Renal cortex interstitium (tissue), 11 donors: ENCODE measurements at regions not wholly inside any gene's neighbourhood (a gene's known extent, or its start where the extent isn't known, plus 50 kb on each side); places are given as distances from the start of the nearest gene placed in this dataset.

Source experiments
- DNase-seq, 11 donors: peaks; one replicate each; pipeline ENCODE4 v3.0.0-alpha.2; 2013; ENCODE audit warnings: low read depth in 9 of 11, low spot score in 4 of 11; ENCODE audit errors: extremely low read depth in 1 of 11

DNA sequence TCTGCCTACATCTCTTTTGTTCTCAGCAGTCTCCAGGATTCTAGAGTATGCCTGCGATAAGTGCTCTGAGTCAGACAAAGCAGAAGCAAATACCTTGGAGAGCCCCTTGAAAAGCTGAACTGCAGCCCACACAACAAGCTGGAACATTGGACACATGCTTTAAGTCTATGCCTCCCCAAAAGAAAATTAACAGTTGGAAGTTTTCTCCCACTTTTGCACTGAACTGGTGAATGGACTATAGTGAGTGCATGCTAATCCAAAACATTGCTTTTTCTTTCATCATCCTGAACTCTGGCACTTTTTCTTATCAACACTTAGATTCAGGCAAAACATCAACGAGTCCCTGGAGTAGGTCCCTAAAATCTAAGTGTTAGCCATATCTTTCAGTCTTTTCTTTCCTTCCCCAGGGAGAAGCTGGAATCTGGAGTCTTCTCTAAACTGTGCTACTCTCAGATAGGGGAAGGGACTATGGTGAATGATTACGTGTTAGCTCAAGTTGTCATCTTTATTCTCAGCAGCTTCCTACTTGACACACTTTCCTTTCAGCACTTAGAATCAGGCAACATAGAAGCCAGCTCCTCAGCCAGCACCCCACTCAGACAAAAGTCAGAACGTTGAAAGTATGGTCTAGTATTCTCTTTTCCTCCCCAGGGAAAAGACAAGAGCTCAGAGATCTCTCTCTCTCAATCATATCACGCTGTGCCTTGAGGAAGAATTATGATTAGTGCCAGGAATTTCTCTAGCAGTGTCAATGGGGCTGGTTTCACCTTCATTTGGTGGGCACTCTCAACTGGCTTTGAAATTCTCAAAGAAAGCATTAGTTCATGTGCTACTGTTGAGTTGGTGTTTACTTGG is 811.0 kb upstream of the GJE1 start:
- no peak for DNase-seq

DNA sequence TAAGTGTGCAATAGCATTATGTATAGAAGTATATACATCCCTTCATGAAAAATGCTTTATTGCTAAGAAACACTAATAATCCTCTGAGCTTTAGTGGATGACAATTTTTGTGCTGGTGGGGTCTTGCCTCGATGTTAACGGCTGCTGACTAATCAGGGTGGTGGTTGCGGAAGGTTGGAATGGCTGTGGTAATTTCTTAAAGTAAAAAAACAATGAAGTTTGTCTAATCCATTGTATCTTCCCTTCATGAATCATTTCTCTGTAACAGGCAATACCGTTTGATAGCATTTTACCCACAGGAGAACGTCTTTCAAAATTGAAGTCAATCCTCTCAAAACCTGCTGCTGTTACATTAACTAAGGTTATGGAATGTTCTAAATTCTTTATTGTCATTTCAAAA is 816.5 kb upstream of the GJE1 start:
- no peak for DNase-seq

DNA sequence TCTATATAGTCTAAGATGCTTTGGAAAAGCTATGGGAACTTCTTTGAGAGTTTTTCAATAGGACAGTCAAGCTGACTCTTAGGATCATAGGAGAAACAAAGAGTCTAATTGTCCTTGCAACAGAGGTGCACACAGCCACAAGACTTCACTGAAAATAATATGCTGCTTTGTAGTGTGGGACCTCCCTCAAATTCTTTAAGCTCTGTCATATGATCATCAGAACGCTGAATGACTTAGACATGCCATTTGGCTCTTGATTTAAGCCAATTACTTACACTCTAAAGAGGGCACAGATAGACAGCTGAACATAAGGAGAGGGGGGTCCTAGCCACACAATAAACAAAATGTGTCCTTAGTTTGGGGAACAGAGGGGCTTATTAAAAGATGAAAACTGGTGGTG is 818.7 kb upstream of the GJE1 start:
- DNase-seq: no peak

- no peak for DNase-seq
Measured at GRCh38 chr6:141309295-141309694, 823.4 kb upstream of the GJE1 start.

DNA sequence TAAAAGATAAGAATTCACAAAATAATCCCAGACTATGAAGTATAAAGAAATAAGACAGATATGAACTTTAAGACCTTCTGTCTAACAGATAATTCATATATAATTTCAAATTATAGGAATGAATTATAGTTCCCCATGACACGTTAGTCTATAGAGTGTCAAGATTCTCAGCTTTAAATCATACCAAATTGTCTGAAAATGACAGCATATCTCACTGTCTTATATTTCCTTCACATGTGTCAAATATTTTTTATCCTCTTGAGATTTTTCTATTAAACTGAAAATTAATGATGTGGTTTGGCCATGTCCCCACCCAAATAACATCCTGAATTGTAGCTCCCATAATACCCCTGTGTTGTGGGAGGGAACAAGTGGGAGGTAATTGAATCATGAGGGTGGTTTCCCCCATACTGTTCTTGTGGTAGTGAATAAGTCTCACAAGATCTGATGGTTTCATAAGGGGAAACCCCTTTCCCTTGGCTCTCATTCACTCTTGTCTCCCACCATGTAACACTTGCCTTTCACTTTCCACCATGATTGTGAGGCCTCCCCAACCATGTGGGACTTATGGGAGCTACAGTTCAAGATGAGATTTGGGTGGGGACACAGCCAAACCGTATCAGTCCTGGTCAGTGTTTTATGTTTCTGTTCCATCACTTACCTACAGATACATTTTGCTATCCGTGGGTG is 825.3 kb upstream of the GJE1 start:
- DNase-seq: no peak

GRCh38 chr6:141303907-141304306 is 828.8 kb upstream of the GJE1 start:
- DNase-seq: no peak

DNA sequence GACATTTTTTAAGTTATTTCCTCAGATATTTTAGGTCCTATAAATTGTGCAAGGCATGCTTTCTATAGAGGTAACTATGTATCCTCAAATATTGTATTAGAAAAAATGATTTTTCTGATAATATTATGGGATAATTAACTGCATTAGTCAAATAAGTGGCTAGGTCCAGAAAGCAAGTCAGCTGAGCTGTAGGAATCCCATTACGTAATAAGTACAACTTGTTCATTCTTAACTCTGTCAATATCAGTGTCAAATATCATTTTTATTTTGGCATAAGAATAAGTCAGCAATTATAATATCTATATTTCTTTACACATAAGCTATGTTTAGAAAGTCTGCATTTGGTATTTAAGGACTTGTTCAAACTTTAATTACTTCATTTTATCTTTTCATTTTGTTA is 830.9 kb upstream of the GJE1 start:
- no peak for DNase-seq

GRCh38 chr6:141290941-141291721 is 841.6 kb upstream of the GJE1 start:
- no peak for DNase-seq

DNA sequence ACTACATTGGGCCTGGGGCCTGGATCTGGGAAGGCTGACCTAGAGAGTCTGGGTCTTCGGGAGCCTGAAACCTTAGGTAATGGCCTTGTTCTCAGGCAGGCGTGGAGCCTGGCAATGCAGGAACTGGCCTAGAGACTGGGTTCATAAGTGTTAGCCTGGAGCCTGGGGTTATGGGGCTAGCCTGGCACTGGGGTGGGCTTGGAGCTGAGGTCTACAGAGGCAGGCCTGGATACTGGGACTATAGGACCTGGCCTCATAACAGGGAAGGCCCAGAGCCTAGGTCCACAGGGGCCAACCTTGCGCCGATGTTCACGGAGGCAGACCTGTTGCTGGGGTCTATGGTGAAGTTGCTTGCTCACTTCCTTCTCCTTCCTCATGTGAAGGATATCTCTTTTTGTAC is 843.8 kb upstream of the GJE1 start:
- no peak for DNase-seq

- no peak for DNase-seq
Measured at GRCh38 chr6:141282263-141282662, 850.5 kb upstream of the GJE1 start.

- no peak for DNase-seq
Measured at GRCh38 chr6:141269684-141270083, 863.0 kb upstream of the GJE1 start.

GRCh38 chr6:141267420-141267819 is 865.3 kb upstream of the GJE1 start:
- DNase-seq: no peak

GRCh38 chr6:141265756-141266623 is 866.7 kb upstream of the GJE1 start:
- no peak for DNase-seq

DNA sequence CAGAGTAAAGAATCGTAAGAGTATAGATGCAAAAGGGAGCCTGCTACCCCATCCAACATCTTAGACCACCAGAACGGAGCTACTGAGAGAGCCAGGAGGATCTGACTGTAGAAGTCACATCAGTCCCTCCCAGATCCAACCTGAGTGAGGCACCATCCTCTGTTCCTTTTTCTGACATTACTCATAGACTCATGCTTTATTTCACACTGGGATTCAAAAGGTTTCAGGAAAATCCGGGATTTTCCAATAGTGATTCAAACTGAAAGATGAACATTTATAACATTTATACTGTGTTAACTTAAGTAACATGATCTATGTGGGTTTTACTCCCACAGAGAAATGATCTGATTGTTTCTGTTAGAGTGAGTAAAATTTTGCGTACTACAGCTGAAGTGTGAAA is 868.6 kb upstream of the GJE1 start:
- DNase-seq: no peak

DNA sequence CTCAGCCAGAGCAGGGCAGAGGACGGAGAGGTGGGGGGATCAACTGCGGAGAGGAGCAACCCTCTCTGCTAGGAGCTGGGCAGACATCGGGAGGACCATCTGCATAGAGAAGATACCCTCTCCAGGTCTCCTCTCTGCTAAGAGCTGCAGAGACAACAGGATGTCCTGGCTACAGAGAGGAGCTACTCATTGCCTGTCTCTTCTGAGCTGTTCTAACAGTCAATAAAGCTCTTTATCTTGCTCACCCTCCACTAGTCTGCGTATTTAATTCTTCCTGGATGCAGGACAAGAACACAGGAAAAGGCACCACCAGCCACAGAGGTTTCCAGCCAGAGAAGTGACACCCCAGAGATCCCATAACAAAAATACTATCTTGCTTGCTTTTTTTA is 871.1 kb upstream of the GJE1 start:
- DNase-seq: no peak

GRCh38 chr6:141261016-141261671 is 871.6 kb upstream of the GJE1 start:
- no peak for DNase-seq

GRCh38 chr6:141260627-141261015 is 872.1 kb upstream of the GJE1 start:
- no peak for DNase-seq

- no peak for DNase-seq
Measured at GRCh38 chr6:141259807-141260206, 872.9 kb upstream of the GJE1 start.

DNA sequence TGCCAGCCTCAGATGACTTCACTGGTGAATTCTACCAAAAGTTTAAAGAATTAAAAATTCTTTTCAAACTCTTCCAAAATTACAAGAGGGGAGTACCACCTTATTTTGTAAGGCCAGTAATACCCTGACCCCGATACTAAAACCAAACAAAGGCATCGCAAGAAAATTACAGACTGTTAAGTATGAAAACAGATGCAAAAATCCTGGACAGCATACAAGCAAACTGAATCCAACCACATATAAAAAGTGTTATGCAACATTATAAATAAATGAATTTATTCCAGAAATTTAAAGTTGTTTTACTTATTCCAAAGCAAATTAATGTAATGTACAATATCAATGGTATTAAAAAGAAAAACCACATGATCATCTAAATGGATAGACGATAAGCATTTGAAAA is 873.6 kb upstream of the GJE1 start:
- no peak for DNase-seq
